ENCODE measurements at regions not wholly inside any gene's neighbourhood (a gene's known extent, or its start where the extent isn't known, plus 50 kb on each side); places are given as distances from the start of the nearest gene placed in this dataset.
"Not testable (repeated sequence)": the region's sequence is repeated elsewhere in the genome, so short reads cannot be mapped to it uniquely, and the experiment has no call there.

GRCh38 chr9:42656789-42657188, 473.3 kb downstream of the SPATA31A6 start:
- not testable (repeated sequence) for DNase-seq (ENCODE audit: low read depth)

- not testable (repeated sequence) for DNase-seq (ENCODE audit: low read depth)
Measured at GRCh38 chr9:42657496-42657895, 474.0 kb downstream of the SPATA31A6 start.

- DNase-seq (ENCODE audit: low read depth): not testable (repeated sequence)
Measured at GRCh38 chr9:42697146-42697545, 513.7 kb downstream of the SPATA31A6 start.

- not testable (repeated sequence) for DNase-seq (ENCODE audit: low read depth)
Measured at GRCh38 chr9:42702890-42703289, 519.4 kb downstream of the SPATA31A6 start.

- DNase-seq (ENCODE audit: low read depth): not testable (repeated sequence)
Measured at GRCh38 chr9:42724841-42725835, 541.7 kb downstream of the SPATA31A6 start.

- DNase-seq (ENCODE audit: low read depth): peak; percentile 18
Measured at GRCh38 chr9:42743030-42743814, 559.8 kb downstream of the SPATA31A6 start.

GRCh38 chr9:42757251-42757650, 573.8 kb downstream of the SPATA31A6 start:
- not testable (repeated sequence) for DNase-seq (ENCODE audit: low read depth)

- DNase-seq (ENCODE audit: low read depth): not testable (repeated sequence)
Measured at GRCh38 chr9:42759320-42759719, 575.9 kb downstream of the SPATA31A6 start.

- DNase-seq (ENCODE audit: low read depth): not testable (repeated sequence)
Measured at GRCh38 chr9:42782201-42782600, 598.7 kb downstream of the SPATA31A6 start.

GRCh38 chr9:42792725-42793124, 609.3 kb downstream of the SPATA31A6 start:
- DNase-seq (ENCODE audit: low read depth): not testable (repeated sequence)

GRCh38 chr9:42798571-42798970, 615.1 kb downstream of the SPATA31A6 start:
- not testable (repeated sequence) for DNase-seq (ENCODE audit: low read depth)

- not testable (repeated sequence) for DNase-seq (ENCODE audit: low read depth)
Measured at GRCh38 chr9:42802716-42803115, 619.3 kb downstream of the SPATA31A6 start.

GRCh38 chr9:42806674-42807073, 623.2 kb downstream of the SPATA31A6 start:
- DNase-seq (ENCODE audit: low read depth): not testable (repeated sequence)

GRCh38 chr9:42821468-42821867, 638.0 kb downstream of the SPATA31A6 start:
- not testable (repeated sequence) for DNase-seq (ENCODE audit: low read depth)

- DNase-seq (ENCODE audit: low read depth): not testable (repeated sequence)
Measured at GRCh38 chr9:42848156-42848555, 664.7 kb downstream of the SPATA31A6 start.

GRCh38 chr9:42850896-42851693, 667.6 kb downstream of the SPATA31A6 start:
- DNase-seq (ENCODE audit: low read depth): not testable (repeated sequence)

GRCh38 chr9:42851701-42852100, 668.2 kb downstream of the SPATA31A6 start:
- DNase-seq (ENCODE audit: low read depth): not testable (repeated sequence)

- not testable (repeated sequence) for DNase-seq (ENCODE audit: low read depth)
Measured at GRCh38 chr9:42852133-42852930, 668.9 kb downstream of the SPATA31A6 start.

GRCh38 chr9:42860133-42860532, 676.7 kb downstream of the SPATA31A6 start:
- DNase-seq (ENCODE audit: low read depth): not testable (repeated sequence)

- not testable (repeated sequence) for DNase-seq (ENCODE audit: low read depth)
Measured at GRCh38 chr9:42862465-42862864, 679.0 kb downstream of the SPATA31A6 start.

All from stimulated activated CD4-positive, alpha-beta T cell treated with anti-CD3 and anti-CD28 coated beads, Interleukin-2, amount 100 ng/mL, for 4 hours (primary cell).